ENCODE measurements at regions not wholly inside any gene's neighbourhood (a gene's known extent, or its start where the extent isn't known, plus 50 kb on each side); places are given as distances from the start of the nearest gene placed in this dataset.

GRCh38 chr18:78889250-78889649 is 90.4 kb upstream of the SALL3 start:
- DNase-seq = no peak

- no peak for DNase-seq
These were observed 89.2 kb upstream of the SALL3 start for GRCh38 chr18:78890388-78890787.

- no peak for DNase-seq
These were observed 88.3 kb upstream of the SALL3 start for GRCh38 chr18:78891185-78891762.

- DNase-seq = no peak
These were observed 87.4 kb upstream of the SALL3 start for GRCh38 chr18:78892177-78892576.

GRCh38 chr18:78892721-78893120 is 86.9 kb upstream of the SALL3 start:
- no peak for DNase-seq

- DNase-seq = no peak
These were observed 86.2 kb upstream of the SALL3 start for GRCh38 chr18:78893281-78894032.

GRCh38 chr18:78894033-78894305 is 85.6 kb upstream of the SALL3 start:
- DNase-seq = no peak

- DNase-seq = no peak
These were observed 84.2 kb upstream of the SALL3 start for GRCh38 chr18:78895207-78896001.

GRCh38 chr18:78896111-78896905 is 83.3 kb upstream of the SALL3 start:
- no peak for DNase-seq

GRCh38 chr18:78898066-78898465 is 81.6 kb upstream of the SALL3 start:
- no peak for DNase-seq

- DNase-seq = no peak
These were observed 81.0 kb upstream of the SALL3 start for GRCh38 chr18:78898635-78899034.

- no peak for DNase-seq
These were observed 80.4 kb upstream of the SALL3 start for GRCh38 chr18:78899241-78899640.

- no peak for DNase-seq
These were observed 78.4 kb upstream of the SALL3 start for GRCh38 chr18:78900938-78901909.

- DNase-seq = no peak
These were observed 77.5 kb upstream of the SALL3 start for GRCh38 chr18:78901923-78902794.

GRCh38 chr18:78902795-78903435 is 76.7 kb upstream of the SALL3 start:
- no peak for DNase-seq

- DNase-seq = no peak
These were observed 76.0 kb upstream of the SALL3 start for GRCh38 chr18:78903436-78904178.

GRCh38 chr18:78904179-78904531 is 75.5 kb upstream of the SALL3 start:
- DNase-seq = no peak

GRCh38 chr18:78905334-78905733 is 74.3 kb upstream of the SALL3 start:
- no peak for DNase-seq

GRCh38 chr18:78906066-78906465 is 73.6 kb upstream of the SALL3 start:
- DNase-seq = no peak

All from SHP77 treated with DMSO at 0.1 percent for 48 hours (cell line).